ENCODE measurements at regions not wholly inside any gene's neighbourhood (a gene's known extent, or its start where the extent isn't known, plus 50 kb on each side); places are given as distances from the start of the nearest gene placed in this dataset.

DNA sequence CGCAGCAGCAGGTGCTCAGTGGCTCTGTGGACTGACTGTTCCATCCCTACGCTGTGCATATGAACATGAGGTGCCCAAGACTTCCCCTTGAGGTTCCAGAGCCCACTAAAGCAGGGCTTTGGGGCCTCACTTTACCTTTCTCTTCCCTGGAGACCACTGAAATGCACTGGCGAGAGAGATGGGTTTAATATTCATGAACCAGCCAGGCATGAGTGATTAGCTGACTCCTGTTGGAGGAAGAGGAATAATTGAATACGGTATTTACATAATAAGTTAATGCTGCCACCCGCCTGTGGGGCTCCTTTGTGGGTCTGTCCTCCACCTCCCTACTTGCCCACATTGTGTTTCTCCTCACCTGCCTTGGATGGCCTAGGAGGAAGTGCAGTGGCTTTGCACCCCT is 263.4 kb downstream of the TLE3 start:
- H3K27me3 ChIP-seq = no peaks in the 10 kb centered on the region
- no peak for ATAC-seq
- no peaks in the 10 kb centered on the region for H3K9me3 ChIP-seq
- DNase-seq = no peak
- no peak overlapping the region for H3K27ac ChIP-seq
- 86 to 90% methylated on average over 5 of the region's 5 CpGs for WGBS, 2 donors
- intact Hi-C loops (cut with DNase I) = no loop called here
- TF ChIP-seq, protein P1, sequence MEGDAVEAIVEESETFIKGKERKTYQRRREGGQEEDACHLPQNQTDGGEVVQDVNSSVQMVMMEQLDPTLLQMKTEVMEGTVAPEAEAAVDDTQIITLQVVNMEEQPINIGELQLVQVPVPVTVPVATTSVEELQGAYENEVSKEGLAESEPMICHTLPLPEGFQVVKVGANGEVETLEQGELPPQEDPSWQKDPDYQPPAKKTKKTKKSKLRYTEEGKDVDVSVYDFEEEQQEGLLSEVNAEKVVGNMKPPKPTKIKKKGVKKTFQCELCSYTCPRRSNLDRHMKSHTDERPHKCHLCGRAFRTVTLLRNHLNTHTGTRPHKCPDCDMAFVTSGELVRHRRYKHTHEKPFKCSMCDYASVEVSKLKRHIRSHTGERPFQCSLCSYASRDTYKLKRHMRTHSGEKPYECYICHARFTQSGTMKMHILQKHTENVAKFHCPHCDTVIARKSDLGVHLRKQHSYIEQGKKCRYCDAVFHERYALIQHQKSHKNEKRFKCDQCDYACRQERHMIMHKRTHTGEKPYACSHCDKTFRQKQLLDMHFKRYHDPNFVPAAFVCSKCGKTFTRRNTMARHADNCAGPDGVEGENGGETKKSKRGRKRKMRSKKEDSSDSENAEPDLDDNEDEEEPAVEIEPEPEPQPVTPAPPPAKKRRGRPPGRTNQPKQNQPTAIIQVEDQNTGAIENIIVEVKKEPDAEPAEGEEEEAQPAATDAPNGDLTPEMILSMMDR (IDR thresholded peaks at IDR 0.05) = no peak
- no peak for TF ChIP-seq POLR2A (IDR thresholded peaks at IDR 0.05)
- H3K36me3 ChIP-seq (replicated peaks in 1 of 2; ENCODE audit: insufficient read depth in 1 of 2, low read depth in 2 of 2) = no peaks in the 10 kb centered on the region
- no peaks in the 10 kb centered on the region for H3K4me1 ChIP-seq
- H3K4me3 ChIP-seq = no peak overlapping the region

DNA sequence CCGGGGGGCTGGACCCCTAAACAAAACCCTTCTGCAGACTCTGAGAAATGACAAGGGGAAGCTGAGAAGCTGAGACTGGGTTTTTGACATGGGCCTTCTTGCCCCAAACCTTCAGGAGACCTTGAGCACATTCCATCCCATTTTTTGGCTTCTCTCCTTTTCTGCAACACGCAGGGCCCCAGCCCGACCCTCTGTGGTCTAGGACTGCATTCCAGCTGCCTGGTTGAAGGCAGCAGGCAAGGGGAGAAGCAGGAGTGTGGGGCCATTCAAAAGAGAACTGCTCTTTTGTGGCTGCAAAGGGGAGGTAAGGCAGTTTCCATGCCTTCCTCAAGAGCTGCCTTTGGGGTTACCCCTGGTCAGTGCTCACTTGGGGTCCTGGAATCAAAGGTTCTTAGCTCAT is 263.0 kb downstream of the TLE3 start:
- H3K27ac ChIP-seq = no peak overlapping the region
- ATAC-seq (no peak), DNase-seq (no peak)
- H3K4me3 ChIP-seq = no peak overlapping the region
- TF ChIP-seq, protein P1 (IDR thresholded peaks at IDR 0.05) = no peak
- no peak for TF ChIP-seq POLR2A (IDR thresholded peaks at IDR 0.05)
- intact Hi-C loops (cut with DNase I) = no loop called here
- H3K9me3 ChIP-seq = no peaks in the 10 kb centered on the region
- WGBS, 2 donors = 39 to 48% methylated on average over 3 of the region's 3 CpGs
- H3K36me3 ChIP-seq (replicated peaks in 1 of 2; ENCODE audit: insufficient read depth in 1 of 2, low read depth in 2 of 2) = no peaks in the 10 kb centered on the region
- H3K4me1 ChIP-seq = no peaks in the 10 kb centered on the region
- no peaks in the 10 kb centered on the region for H3K27me3 ChIP-seq

DNA sequence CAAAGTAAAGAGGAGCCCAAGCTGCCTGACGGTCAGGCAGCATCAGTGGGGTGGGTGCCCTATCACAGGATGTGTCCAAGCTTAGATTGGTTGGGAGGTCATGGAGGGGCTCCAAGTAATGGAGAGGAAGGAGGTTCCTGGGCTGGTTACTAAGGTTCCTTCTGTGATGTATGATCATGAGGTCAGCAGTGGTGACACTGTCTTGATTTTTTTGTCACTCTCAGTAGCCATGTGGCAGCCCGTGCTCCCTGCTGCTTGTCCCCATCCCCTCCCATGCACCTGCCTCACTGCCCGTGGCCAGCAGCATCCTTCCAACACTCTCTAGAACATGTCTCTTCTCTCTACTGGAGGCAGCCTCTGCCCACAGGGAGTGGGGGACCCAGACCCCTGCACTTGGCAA is 261.7 kb downstream of the TLE3 start:
- intact Hi-C loops (cut with DNase I) = no loop called here
- ATAC-seq (no peak), DNase-seq (no peak)
- no peak overlapping the region for H3K27ac ChIP-seq
- H3K27me3 ChIP-seq = no peaks in the 10 kb centered on the region
- no peak overlapping the region for H3K4me3 ChIP-seq
- TF ChIP-seq, protein P1 (IDR thresholded peaks at IDR 0.05) = no peak
- TF ChIP-seq POLR2A (IDR thresholded peaks at IDR 0.05) = no peak
- H3K36me3 ChIP-seq (replicated peaks in 1 of 2; ENCODE audit: insufficient read depth in 1 of 2, low read depth in 2 of 2) = no peaks in the 10 kb centered on the region
- 74 to 86% methylated on average over 3 of the region's 3 CpGs for WGBS, 2 donors
- H3K9me3 ChIP-seq = no peaks in the 10 kb centered on the region
- no peaks in the 10 kb centered on the region for H3K4me1 ChIP-seq

DNA sequence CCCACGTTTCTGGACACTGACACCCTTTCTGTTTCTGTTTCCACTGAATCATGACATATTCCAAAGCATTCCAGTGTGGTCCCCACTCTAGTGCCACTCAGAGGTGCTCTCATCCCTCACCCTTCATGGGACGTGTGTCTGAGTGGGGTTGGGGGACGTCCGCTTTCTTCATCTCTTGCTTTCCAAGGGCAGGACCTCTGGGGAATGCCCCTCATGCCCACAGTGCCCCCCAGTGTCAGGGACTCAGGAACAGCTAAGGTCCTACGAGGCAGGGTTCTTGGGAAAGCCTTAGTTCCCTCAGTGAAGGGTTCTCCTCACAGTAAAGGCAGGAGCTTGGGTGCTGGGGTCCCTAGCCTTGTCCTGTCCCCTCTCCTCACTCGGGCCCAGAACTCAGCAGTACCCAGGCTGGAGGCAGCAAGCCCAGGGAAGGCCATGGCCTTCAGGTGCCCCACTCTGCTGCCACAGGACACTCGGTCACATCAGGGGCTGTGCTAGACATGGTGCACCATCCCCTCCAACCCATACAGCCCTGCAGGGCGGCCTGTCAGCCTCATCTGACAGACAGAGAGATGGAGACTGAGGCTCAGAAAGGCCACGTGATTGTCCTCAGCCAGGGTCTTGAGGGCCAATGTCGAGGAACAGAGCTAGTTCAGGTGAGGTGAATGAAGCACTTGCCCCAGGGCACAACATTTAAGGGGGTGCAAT is 261.0 kb downstream of the TLE3 start:
- WGBS, 2 donors = 61 to 79% methylated on average over 7 to 10 of the region's 10 CpGs
- intact Hi-C loops (cut with DNase I) = no loop called here
- Histone ChIP-seq H3K4me1 (peaks cover 4% of the 10 kb centered on the region), H3K4me3 (no peak overlapping the region), H3K9me3 (no peaks in the 10 kb centered on the region), H3K27ac (no peak overlapping the region), H3K36me3 (replicated peaks in 1 of 2; ENCODE audit: insufficient read depth in 1 of 2, low read depth in 2 of 2) (no peaks in the 10 kb centered on the region), H3K27me3 (no peaks in the 10 kb centered on the region)
- TF ChIP-seq POLR2A (IDR thresholded peaks at IDR 0.05) = no peak
- TF ChIP-seq, protein P1 (IDR thresholded peaks at IDR 0.05) = no peak
- ATAC-seq = no peak
- DNase-seq = no peak

DNA sequence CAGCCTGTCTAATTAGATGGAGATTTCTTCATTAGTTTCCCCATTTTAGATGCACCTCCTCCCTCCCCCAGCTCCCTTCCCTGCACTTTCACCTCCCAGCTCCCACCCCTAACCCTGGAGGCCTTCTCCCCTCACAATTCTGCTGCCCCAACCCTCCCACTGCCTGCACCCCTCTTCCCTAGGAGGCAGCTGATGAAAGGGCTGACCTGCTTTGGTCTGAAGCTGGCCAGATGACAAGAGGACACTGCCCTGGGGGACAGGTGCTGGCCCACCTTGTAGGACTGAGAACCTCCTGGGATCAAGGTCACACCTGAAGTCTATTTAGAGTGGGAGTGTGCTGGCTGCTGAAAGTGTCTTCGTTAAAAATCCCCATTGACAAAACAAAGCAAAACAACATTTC is 259.4 kb downstream of the TLE3 start:
- TF ChIP-seq POLR2A (IDR thresholded peaks at IDR 0.05) = no peak
- TF ChIP-seq, protein P1 (IDR thresholded peaks at IDR 0.05) = no peak
- H3K27ac ChIP-seq = no peak overlapping the region
- ATAC-seq (no peak), DNase-seq (no peak)
- H3K9me3 ChIP-seq = no peaks in the 10 kb centered on the region
- intact Hi-C loops (cut with DNase I) = no loop called here
- peaks cover 11% of the 10 kb centered on the region for H3K4me1 ChIP-seq
- H3K36me3 ChIP-seq (replicated peaks in 1 of 2; ENCODE audit: insufficient read depth in 1 of 2, low read depth in 2 of 2) = no peaks in the 10 kb centered on the region
- H3K4me3 ChIP-seq = no peak overlapping the region
- no peaks in the 10 kb centered on the region for H3K27me3 ChIP-seq
- WGBS, 2 donors = 71 to 91% methylated on average over 1 of the region's 1 CpG
